ENCODE measurements at regions not wholly inside any gene's neighbourhood (a gene's known extent, or its start where the extent isn't known, plus 50 kb on each side); places are given as distances from the start of the nearest gene placed in this dataset.
"Not testable (repeated sequence)": the region's sequence is repeated elsewhere in the genome, so short reads cannot be mapped to it uniquely, and the experiment has no call there.

GRCh38 chr3:13192471-13193213 is 119.4 kb upstream of the IQSEC1 start:
- DNase-seq: no peak

DNA sequence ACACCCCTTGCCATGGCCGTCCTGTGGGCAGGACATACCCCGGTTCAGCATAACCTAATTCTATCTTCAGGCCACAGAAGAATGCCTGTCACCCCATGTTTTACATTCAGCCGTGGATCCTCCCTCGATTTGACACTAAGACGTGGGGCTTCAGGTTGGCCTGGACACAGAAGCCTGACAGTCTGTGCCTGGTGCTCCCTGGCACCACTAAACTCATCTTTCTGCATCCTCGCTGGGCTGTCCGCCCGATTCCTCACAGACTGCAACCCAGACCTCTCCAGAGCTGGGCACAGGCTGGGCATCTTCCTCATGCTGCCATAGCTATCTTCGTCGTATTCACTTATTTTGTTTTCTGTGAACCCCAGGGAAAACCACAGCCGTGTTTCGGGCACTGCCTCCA is 117.8 kb upstream of the IQSEC1 start:
- DNase-seq: no peak

GRCh38 chr3:13190378-13190765 is 117.1 kb upstream of the IQSEC1 start:
- no peak for DNase-seq

DNA sequence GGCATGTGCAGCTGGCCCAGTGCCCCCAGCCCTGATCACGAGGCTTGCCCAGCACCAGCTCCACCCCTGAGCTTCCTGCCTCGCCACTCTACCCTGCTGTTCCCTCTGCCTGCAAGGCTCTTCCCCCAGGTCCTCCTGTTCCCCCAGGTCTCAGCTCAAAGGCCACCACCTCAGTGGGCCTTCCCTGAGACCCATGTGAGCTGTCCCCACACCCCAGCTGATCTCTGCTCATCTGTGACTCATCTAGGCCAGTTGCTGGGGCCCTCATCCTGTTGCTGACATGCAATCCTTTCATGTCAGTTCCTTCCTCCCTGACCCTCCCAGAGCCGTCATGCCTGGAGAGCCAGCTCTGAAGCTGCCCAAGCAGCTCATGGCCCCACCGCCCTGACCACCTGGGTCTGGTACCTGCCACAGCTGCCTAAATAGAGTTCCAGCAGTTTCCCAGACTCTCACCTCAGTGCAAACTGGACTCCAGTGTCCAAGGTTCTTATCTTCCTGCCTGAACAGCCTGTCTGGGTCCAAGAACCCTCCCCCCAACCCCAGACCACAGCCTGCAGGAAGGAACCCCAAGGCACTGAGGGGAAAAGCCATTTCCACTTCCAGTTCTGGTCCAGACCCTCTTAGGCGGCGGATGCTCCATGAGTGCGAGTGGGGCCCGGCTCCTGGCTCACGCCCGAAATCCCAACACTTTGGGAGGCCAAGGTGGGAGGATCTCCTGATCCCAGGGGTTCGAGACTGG is 116.6 kb upstream of the IQSEC1 start:
- DNase-seq: peak; percentile 19 to 59

GRCh38 chr3:13188975-13189374 is 115.7 kb upstream of the IQSEC1 start:
- DNase-seq: no peak

DNA sequence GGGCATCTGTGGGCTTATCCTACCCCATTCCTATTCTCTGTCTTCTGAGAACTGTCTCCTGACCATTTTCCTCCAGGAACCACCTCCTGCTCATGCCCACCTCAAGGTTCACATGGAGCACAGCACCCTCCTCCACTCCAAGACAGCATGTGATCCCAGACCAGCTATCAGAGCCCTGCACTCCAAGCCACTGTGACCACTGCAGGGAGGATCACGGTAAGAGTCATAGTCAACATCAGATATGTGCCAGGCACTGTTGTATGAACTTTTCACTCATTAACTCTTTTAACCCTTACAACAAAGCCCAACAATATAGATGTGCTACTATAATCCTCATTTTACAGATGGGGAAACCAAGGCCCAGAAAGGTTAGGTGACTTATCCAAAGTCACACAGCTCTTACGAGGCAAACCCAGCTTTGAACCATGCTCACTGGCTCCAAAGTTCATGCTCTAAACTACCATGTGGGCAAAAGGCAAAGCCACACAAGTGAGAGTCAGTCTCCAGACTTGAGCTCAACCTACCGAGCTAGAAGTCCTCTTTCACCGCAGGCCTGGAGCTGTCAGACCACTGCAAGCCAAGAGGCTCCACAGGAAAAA is 115.1 kb upstream of the IQSEC1 start:
- DNase-seq: no peak

DNA sequence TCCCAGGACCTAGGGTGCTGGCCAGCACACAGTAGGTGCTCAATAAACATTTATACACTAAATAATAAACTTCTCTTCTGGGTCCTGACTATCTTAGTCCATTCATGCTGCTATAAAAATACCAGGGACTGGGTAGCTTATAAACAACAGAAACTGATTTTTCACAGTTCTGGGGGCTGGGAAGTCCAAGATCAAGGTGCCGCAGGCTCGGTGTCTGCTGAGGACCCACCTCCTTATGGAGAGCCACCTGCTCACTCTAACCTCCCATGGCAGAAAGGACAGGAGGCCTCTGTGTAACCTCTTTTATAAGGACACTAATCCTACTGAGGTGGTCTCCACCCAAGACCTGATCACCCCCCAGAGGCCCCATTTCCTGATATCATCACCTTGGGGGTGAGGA is 114.4 kb upstream of the IQSEC1 start:
- no peak for DNase-seq

DNA sequence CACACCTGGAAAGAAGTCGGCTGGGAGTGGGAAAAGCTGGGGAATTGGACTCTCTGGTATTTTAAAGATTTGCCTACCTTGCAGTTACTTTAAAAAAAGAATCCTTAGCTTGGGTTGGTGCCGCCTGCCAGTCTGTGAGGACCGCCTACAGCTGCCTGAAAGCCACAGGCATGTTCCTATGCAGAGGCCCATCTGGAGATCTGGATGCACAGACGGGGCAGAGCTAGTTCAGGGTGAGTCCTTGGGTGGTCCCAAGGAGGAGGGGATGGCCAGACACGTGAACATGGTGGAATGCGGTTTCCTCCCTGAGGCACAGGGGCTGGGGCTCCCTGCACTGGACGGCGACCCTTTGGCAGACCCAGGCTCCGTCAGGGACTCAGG is 113.2 kb upstream of the IQSEC1 start:
- no peak for DNase-seq

DNA sequence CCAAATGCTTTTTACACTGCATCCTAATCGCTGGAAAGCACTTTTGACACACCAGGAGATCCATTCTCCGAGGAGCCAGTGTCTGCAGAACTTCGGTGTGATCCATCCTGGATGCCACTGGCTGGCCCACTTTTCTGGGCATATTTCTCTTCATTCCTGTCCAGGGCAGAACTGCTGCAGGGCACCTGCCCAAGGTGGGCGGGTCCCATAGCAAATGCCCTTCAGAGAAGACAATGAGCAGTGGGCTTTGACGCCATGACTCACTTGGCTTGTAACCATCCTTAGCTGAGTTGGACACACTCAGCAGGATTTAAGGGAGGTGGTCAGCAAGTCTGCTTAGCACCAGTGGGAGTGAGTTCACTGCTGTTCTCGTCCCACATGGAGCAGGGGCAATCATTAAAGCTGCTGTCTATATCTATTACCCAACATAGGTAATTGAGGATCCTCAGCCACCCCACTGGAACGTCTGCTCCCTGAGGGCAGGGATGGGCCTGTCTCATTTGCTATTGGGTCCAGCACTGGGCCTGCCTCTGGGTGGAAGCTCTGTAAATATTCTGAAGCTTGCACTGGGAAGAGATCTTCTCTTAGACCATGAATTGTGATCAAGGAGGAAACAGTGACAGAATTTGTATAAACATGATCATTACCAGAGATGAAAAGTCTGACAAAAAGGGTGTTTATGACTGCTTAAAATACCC is 112.7 kb upstream of the IQSEC1 start:
- no peak for DNase-seq

DNA sequence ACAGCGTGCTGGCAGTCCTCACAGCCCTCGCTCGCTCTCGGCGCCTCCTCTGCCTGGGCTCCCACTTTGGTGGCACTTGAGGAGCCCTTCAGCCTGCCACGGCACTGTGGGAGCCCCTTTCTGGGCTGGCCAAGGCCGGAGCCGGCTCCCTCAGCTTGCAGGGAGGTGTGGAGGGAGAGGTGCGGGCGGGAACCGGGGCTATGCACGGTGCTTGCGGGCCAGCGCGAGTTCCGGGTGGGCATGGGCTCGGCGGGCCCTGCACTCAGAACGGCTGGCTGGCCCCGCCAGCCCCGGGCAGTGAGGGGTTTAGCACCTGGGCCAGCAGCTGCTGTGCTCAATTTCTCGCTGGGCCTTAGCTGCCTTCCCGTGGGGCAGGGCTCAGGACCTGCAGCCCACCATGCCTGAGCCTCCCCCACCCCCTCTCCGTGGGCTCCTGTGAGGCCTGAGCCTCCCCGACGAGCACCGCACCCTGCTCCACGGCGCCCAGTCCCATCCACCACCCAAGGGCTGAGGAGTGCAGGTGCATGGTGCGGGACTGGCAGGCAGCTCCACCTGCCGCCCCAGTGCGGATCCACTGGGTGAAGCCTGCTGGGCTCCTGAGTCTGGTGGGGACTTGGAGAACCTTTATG is 106.5 kb upstream of the IQSEC1 start:
- not testable (repeated sequence) for DNase-seq

GRCh38 chr3:13179181-13179580 is 106.0 kb upstream of the IQSEC1 start:
- DNase-seq: no peak

GRCh38 chr3:13178107-13178506 is 104.9 kb upstream of the IQSEC1 start:
- no peak for DNase-seq

GRCh38 chr3:13177641-13178040 is 104.4 kb upstream of the IQSEC1 start:
- no peak for DNase-seq

DNA sequence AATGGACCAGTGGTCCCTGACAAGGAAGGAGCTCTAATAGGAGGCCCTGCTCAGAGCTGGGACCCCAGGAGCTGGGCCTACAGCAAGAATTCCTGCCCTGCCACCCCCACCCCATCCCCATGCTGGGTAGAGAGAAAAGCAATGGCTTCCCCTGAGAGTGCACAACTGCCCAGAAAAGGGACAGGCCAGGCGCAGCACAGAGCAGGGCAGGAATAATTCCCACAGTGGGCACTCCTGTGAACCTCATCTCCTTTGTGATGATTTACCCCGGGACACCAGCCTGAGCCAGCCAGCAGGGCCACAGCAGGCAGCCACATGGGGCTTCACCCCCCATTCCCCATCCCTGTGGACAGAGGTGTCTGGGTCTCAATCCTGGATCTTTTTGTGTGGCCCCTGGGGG is 104.0 kb upstream of the IQSEC1 start:
- no peak for DNase-seq

DNA sequence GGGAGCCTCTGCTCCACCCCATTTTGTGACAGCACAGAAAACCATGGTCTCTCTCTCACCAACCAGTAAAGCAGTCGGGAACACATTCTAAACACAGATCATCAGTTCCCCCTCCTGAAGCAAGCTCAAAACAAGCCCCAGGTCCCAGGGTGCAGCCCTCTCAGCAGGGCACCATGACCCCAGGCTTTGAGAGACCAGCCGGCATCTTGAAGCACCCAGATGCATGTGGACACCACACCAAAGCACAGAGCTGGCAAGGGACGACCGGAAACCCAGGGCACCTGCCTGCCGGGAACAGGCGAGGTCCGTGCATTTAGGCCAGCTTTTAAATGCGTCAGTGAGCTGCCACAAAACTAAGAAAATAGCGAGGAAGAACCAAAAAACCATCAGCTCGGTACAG is 103.2 kb upstream of the IQSEC1 start:
- no peak for DNase-seq

- DNase-seq: no peak
These were observed 101.5 kb upstream of the IQSEC1 start for GRCh38 chr3:13174803-13175135.

DNA sequence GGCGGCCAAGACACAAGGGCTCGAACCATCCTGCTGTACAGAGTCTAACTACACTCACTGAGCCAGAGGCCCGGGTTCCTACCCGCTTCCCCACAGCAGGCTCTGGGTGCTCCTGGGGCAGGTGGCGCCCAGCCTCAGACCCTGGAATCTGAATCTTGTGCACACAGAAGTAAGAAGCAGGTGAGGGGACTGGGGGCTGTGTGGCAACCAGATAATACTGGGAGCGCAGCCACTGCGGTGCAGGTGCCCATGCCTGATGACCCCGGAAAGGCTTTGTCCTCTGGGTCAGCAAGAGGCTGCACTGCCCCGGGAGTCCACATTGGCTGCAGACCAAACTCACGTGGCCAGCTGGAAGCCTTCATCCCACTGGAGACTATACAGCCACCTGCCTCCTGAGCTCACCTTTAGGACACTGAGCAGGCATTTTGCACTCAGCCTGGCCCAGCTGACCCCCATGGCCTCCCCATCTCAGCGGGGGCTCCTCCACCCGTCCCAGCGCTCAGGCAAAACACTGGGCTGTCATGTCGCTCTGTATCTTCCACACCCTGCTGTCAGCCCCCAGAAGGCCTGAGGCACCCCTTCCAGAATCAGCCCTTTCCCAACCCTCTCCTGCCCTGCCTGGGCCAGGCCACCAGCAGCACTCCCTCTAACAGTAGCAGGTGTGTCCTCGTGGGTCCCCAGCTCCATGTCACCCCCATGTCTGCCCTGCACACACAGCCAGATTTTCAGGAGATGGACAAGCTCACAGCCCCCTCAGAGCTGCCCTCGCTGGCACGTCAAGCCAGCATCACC is 101.0 kb upstream of the IQSEC1 start:
- no peak for DNase-seq

- no peak for DNase-seq
These were observed 100.0 kb upstream of the IQSEC1 start for GRCh38 chr3:13173186-13173585.

GRCh38 chr3:13172644-13173013 is 99.4 kb upstream of the IQSEC1 start:
- no peak for DNase-seq

DNA sequence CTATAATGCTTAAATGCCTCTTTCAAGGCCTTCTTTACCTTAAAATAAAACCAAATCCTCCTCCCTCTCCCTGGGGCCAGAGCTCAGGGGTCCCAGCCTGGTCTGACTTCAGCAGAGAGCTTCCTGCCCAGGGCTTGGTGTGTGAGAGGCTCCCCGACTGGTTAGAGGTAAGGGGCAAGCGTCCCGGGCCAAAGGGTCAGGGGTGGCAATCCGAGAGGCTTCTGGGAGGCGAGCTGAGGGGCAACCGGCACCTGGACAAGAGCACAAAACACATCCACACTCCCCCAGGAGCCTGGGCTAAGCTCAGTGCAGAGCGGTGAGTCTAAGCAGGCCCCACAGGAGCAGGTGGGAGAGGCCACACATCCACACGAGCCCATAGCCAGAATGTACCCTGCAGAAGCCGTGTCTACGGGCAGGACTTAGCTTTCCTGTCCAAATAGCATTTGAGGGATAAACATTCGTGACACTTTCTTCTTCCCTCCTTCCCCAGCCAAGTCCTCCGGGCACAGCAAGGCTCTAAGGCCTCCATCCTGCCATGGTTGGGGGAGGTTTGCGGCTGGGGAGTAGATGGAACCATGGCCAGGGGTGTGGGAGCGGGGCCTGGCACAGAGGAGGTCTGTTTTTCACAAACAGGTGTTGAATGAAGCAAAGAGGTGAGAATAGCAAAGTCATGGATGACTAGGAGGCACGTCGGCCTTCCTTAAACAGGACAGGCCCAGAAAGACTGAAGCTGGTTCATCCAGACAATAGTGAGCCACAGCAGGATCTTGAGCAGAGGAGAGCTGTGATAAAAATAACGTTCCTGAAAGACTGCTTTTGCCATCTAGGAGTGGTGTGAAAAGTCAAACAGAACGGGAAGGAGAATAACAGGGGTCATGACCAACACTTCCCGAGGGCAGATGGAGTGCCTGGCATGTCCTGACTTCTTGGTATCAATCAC is 98.7 kb upstream of the IQSEC1 start:
- no peak for DNase-seq

- DNase-seq: no peak
These were observed 97.1 kb upstream of the IQSEC1 start for GRCh38 chr3:13170317-13170716.
